ENCODE measurements at regions not wholly inside any gene's neighbourhood (a gene's known extent, or its start where the extent isn't known, plus 50 kb on each side); places are given as distances from the start of the nearest gene placed in this dataset.

- TF ChIP-seq EZH2 (IDR thresholded peaks at IDR 0.05; ENCODE audit: insufficient read depth, poor library complexity, severe bottlenecking) (no peak), EZH2phosphoT487 (IDR thresholded peaks at IDR 0.05; ENCODE audit: insufficient read depth, low read depth) (no peak)
Measured at GRCh38 chr10:71004176-71005075, 116.1 kb upstream of the PCBD1 start.
